HG02759 (cell line): ENCODE measurements at regions not wholly inside any gene's neighbourhood (a gene's known extent, or its start where the extent isn't known, plus 50 kb on each side); places are given as distances from the start of the nearest gene placed in this dataset.
"Not testable (repeated sequence)": the region's sequence is repeated elsewhere in the genome, so short reads cannot be mapped to it uniquely, and the experiment has no call there.

Experiments
- ATAC-seq: cut with Tn5 transposase; IDR thresholded peaks from one replicate; pipeline ENCODE4 v1.9.1; 2021; ENCODE audit warnings: mild to moderate bottlenecking, moderate library complexity; ENCODE audit not compliant: unreplicated experiment

DNA sequence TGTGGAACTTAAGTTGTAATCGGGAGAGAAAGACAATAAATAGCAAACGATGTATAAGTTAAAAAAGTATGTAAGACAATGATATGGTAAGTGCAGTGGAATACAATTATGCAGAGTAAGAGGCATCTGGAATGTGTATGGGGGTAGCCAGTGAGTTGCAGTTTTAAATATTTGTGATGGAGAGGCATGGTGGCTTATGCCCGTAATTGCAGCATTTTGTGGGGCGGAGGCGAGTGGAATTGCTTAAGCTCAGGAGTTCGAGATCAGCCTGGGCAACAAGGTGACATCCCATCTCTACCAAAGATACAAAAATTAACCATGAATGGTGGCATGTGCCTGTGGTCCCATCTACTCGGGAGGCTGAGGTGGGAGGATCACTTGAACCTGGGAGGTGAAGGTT lies 52.5 kb upstream of the WDFY3 start:
- ATAC-seq, result no peak

GRCh38 chr4:85019411-85019810 lies 52.9 kb upstream of the WDFY3 start:
- ATAC-seq, result no peak

GRCh38 chr4:85024671-85025070 lies 58.2 kb upstream of the WDFY3 start:
- ATAC-seq, result no peak

- ATAC-seq, result no peak
Observed at GRCh38 chr4:85028910-85029309, 62.4 kb upstream of the WDFY3 start.

GRCh38 chr4:85029453-85029852 lies 63.0 kb upstream of the WDFY3 start:
- no peak for ATAC-seq

- no peak for ATAC-seq
Observed at GRCh38 chr4:85030156-85030555, 63.7 kb upstream of the WDFY3 start.

GRCh38 chr4:85033838-85034237 lies 67.3 kb upstream of the WDFY3 start:
- ATAC-seq, result not testable (repeated sequence)

GRCh38 chr4:85039526-85039925 lies 73.0 kb upstream of the WDFY3 start:
- no peak for ATAC-seq

DNA sequence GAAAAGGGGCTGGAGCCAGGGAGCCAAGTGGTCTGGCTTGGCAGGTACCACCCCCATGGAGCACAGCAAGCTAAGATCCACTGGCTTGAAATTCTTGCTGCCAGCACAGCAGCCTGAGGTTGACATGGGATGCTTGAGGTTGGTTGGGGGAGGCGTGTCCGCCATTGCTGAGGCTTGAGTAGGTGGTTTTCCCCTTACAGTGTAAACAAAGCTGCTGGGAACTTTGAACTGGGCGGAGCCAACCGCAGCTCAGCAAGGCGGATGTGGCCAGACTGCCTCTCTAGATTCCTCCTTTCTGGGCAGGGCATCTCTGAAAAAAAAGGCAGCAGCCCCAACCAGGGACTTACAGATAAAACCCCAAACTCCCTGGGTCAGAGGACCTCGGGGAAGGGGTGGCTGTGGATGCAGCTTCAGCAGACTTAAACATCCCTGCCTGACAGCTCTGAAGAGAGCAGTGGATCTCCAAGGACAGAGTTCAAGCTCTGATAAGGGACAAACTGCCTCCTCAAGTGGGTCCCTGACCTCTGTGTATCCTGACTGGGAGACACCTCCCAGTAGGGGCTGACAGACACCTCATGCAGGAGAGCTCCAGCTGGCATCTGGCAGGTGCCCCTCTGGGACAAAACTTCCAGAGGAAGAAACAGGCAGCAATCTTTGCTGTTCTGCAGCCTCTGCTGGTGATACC lies 77.5 kb upstream of the WDFY3 start:
- not testable (repeated sequence) for ATAC-seq

DNA sequence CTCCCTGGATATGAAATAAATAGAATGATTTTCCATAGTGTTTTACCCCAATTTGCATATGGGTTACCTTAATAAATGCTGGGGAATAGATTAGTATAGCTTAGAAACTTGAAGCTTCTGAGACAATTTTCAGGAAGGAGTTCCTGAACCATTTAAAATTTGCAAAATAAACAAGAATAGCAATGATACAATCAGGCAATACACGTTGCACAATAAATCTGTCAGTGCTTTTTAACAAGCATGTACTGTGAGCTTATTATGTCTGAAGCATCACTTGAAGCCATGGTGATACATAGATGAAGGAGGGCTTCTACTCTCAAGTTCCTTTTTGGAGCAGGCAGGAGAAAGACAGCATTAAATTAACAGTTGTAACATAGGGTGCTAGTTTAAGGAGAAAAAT lies 84.2 kb upstream of the WDFY3 start:
- no peak for ATAC-seq

- no peak for ATAC-seq
Observed at GRCh38 chr4:85051526-85051925, 85.0 kb upstream of the WDFY3 start.

DNA sequence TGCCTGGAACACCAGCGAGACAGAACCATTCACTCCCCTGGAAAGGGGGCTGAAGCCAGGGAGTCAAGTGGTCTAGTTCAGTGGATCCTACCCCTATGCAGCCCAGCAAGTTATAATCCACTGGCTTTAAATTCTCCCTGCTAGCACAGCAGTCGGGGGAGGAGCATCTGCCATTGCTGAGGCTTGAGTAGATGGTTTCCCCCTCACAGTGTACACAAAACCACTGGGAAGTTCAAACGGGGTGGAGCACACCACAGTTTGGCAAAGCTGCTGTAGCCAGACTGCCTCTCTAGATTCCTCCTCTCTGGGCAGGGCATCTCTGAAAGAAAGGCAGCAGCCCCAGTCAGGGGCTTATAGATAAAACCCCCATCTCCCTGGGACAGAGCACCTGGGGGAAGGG lies 88.4 kb upstream of the WDFY3 start:
- ATAC-seq, result not testable (repeated sequence)

DNA sequence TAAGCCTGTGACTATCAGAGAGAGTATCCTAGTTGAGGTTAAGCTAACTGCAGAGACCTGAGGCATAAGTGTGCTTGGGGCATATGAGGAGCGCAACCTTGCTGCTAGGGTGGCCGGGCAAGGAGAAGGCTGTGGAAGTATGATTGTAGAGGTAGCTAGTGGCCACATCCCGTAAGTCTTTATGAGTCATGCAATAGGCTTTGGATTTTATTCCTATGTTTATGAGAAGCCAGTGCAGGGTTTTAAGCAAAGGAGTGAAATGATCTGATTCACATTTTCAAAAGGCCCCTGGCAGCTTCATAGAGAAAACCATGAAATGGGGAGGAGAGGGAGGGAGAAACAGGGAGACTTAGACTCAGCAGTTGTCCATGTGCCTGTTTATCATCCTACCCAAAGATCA lies 92.1 kb upstream of the WDFY3 start:
- ATAC-seq, result no peak

DNA sequence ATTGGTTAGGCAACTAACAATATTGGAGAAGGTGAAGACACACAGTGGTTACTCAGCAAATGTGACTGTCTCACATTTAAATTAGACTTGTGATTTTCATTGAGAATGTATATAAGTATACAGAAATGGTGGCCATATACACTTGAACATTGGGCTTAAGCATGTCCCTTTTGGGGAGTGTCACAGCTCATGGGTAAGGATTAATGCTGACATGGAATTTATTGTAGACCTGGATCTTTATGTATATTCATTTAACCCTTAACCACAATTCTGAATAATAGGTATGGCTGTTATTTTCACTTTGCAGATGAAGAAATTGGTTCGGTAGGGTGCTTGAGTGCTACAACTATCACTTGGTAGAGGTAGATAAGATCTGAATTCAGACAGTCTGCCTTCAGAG lies 95.5 kb upstream of the WDFY3 start:
- no peak for ATAC-seq

- no peak for ATAC-seq
Observed at GRCh38 chr4:85062466-85062865, 96.0 kb upstream of the WDFY3 start.

DNA sequence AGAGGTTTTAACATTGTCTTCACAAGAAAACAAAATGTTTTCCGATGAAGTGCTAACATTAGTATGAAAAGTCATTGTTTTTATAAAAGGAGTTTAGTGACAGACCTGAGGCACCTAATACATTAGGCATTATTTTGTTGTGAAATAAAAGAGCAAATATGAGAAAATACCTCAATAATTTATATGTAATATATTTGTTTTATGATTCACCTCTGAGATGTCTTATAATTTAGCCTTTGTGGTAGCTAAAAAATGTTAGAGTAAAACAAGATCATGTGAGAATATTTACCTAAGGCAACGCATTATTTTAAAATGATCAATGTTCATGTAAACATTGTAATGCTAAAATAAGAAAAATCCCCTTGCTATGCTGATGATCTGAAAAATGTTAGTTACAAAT lies 100.9 kb upstream of the WDFY3 start:
- ATAC-seq, result no peak

DNA sequence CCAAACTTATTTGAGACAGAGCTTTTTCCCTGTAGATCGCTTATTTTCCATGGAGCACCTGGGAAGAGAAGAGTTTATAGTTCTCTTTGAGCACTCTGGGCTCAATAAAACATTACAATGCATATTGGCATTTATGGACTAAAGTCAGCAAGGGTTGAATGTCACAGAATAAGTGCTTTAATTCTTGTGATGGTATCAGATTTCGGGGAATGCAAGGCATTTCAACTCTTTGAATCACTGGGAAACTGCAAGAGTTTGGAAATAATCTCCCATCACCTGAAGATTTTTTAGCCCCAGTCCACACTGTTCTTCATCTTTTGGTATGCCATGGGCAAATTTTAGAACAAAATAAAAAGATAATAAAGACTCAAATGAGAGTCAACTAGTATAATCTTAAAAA lies 111.5 kb upstream of the WDFY3 start:
- ATAC-seq, result no peak

DNA sequence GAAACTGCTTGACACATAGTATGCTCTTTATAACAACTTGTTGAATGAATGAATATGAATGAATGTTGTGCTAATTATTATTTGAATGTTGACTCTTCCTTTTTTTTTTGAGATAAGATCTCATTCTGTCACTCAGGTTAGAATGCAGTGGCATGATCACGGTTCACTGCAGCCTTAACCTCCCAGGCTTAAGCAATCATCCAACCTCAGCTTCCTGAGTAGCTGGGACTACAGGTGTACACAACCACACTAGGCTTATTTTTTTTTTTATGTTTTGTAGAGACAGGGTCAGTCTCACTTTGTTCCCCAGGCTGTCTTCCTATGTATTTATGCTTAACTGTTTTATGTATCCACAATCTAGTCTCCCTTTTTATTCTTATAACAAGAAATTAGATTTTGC lies 114.7 kb upstream of the WDFY3 start:
- ATAC-seq, result no peak

DNA sequence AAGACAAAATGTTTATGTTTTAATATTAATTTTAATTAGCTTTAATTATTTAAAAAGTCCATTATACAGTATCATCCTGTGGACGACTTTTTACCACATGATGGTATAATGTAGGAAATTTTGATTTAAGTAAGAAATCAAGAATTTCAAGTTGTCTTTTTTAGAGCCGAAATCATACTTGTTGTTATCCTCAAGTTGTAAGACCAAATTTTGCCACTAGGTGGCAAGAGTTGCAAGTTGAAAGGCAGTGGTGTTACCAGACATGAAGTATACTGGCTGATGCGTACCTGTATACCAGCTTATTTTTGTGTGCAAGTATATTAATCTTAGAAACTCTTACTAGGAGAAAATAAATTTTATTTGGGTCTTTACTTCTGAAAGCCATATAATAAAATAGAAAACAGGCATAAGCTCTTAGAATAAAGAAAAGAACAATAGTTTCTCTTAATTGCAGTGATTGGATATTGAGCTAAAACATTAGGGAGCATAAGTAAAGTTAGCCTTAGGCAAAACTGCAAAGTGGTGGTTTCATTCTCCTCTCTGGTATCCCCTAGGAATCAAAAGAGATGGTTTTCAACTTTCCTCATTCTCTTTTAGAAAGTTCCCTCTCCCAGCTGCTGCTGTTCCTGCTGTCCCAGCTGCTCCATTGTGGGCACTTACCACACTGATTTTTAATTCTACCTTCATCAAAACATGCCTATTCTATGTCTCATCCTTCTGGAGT lies 118.0 kb upstream of the WDFY3 start:
- peak; percentile 89 for ATAC-seq

- ATAC-seq, result no peak
Observed at GRCh38 chr4:85086721-85087120, 120.2 kb upstream of the WDFY3 start.

- no peak for ATAC-seq
Observed at GRCh38 chr4:85092536-85092935, 126.0 kb upstream of the WDFY3 start.

GRCh38 chr4:85092943-85093342 lies 126.5 kb upstream of the WDFY3 start:
- no peak for ATAC-seq

DNA sequence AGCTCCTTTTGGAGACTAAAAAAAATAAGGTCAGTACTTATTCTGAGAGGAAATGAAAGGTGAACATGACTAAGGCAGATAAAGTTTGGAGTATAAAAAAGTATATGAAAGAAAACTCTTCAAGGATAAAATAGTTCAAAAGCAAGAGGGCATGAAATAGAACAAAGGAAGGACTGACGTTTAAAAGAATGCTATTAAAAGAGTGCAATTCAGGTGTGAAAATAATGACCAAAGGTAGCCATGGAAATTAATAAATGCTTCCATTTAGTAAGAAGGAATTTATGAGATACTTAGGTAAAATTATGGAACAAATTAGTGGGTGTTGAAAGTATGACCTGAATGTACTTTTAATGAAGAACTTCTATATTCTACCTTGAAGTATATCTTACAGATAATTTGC lies 128.2 kb upstream of the WDFY3 start:
- no peak for ATAC-seq
